Hepatocyte (in vitro differentiated cells): ENCODE measurements at regions not wholly inside any gene's neighbourhood (a gene's known extent, or its start where the extent isn't known, plus 50 kb on each side); places are given as distances from the start of the nearest gene placed in this dataset.

ENCODE experiments used
- EZH2 ChIP-seq: fragments of 200-600 bp; sonication (generic); IDR thresholded peaks from 2 replicates; pipeline ENCODE4 v1.6.1; 2016; ENCODE audit warnings: antibody characterized with exemption, mild to moderate bottlenecking, borderline replicate concordance
- EZH2phosphoT487 ChIP-seq: fragments of 200-600 bp; sonication (generic); IDR thresholded peaks from one replicate; pipeline ENCODE4 v1.6.1; 2018; ENCODE audit warnings: antibody characterized with exemption, mild to moderate bottlenecking, low read depth, moderate library complexity; ENCODE audit not compliant: unreplicated experiment, severe bottlenecking
- TF ChIP-seq, protein P1 (sequence below): fragments of 200-600 bp; sonication (generic); IDR thresholded peaks from 2 replicates; pipeline ENCODE4 v1.5.1; 2016; ENCODE audit warnings: antibody characterized with exemption, mild to moderate bottlenecking; ENCODE audit not compliant: poor library complexity

DNA sequence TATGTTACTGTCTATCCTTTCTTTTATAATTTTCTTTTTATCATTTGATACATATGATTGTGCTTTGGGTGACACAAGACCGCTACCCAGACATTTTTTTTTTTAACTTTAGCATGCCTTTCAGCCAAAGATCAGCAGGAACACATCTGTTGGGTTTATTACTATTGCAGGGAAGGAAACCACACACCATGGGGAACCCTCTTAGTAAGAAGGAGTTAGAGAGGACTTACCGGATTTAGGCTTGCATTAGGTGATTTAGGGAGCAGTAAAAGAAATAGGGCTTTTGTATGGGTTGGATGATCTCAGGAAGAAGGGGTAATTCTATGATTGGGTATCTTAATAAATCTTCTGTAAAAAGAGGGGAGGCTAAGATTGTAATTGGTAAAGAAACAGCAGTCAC lies 138.2 kb downstream of the SNX18 start:
- TF ChIP-seq, protein P1, sequence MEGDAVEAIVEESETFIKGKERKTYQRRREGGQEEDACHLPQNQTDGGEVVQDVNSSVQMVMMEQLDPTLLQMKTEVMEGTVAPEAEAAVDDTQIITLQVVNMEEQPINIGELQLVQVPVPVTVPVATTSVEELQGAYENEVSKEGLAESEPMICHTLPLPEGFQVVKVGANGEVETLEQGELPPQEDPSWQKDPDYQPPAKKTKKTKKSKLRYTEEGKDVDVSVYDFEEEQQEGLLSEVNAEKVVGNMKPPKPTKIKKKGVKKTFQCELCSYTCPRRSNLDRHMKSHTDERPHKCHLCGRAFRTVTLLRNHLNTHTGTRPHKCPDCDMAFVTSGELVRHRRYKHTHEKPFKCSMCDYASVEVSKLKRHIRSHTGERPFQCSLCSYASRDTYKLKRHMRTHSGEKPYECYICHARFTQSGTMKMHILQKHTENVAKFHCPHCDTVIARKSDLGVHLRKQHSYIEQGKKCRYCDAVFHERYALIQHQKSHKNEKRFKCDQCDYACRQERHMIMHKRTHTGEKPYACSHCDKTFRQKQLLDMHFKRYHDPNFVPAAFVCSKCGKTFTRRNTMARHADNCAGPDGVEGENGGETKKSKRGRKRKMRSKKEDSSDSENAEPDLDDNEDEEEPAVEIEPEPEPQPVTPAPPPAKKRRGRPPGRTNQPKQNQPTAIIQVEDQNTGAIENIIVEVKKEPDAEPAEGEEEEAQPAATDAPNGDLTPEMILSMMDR: no peak
- no peak for TF ChIP-seq EZH2phosphoT487
- no peak for TF ChIP-seq EZH2
